ENCODE measurements at regions not wholly inside any gene's neighbourhood (a gene's known extent, or its start where the extent isn't known, plus 50 kb on each side); places are given as distances from the start of the nearest gene placed in this dataset.

DNA sequence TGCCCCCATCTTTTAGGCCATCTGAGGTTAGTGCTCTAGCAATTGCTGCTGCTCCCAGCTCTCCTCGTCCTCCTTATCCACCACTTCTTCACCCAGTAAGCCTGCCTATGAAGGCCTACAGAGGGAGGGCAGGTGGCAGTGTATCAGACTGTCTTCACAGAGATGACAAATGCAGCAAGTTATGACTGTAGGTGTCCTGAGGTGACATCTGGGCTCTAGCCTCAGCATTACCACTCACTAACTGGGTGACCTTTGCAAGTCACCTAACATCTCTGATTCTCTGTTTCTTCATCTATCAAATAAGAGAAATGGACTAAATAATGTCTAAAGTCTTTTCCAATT is 151.6 kb downstream of the NOC3L start (continued):
- TF ChIP-seq, protein P1, sequence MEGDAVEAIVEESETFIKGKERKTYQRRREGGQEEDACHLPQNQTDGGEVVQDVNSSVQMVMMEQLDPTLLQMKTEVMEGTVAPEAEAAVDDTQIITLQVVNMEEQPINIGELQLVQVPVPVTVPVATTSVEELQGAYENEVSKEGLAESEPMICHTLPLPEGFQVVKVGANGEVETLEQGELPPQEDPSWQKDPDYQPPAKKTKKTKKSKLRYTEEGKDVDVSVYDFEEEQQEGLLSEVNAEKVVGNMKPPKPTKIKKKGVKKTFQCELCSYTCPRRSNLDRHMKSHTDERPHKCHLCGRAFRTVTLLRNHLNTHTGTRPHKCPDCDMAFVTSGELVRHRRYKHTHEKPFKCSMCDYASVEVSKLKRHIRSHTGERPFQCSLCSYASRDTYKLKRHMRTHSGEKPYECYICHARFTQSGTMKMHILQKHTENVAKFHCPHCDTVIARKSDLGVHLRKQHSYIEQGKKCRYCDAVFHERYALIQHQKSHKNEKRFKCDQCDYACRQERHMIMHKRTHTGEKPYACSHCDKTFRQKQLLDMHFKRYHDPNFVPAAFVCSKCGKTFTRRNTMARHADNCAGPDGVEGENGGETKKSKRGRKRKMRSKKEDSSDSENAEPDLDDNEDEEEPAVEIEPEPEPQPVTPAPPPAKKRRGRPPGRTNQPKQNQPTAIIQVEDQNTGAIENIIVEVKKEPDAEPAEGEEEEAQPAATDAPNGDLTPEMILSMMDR (IDR thresholded peaks at IDR 0.05; ENCODE audit: control extremely low read depth in 1 of 3, insufficient read depth in 1 of 3, low read depth in 1 of 3, low read length in 3 of 3): no peak

Data from H1 (cell line).